HG02678 (cell line): ENCODE measurements at regions not wholly inside any gene's neighbourhood (a gene's known extent, or its start where the extent isn't known, plus 50 kb on each side); places are given as distances from the start of the nearest gene placed in this dataset.

ENCODE experiments used
- ATAC-seq: cut with Tn5 transposase; IDR thresholded peaks from one replicate; pipeline ENCODE4 v1.9.1; 2021; ENCODE audit warnings: mild to moderate bottlenecking, moderate library complexity; ENCODE audit not compliant: unreplicated experiment

GRCh38 chr4:144557404-144557803 is 88.6 kb upstream of the HHIP start:
- ATAC-seq = no peak

- no peak for ATAC-seq
Observed at GRCh38 chr4:144562019-144562705, 83.8 kb upstream of the HHIP start.

DNA sequence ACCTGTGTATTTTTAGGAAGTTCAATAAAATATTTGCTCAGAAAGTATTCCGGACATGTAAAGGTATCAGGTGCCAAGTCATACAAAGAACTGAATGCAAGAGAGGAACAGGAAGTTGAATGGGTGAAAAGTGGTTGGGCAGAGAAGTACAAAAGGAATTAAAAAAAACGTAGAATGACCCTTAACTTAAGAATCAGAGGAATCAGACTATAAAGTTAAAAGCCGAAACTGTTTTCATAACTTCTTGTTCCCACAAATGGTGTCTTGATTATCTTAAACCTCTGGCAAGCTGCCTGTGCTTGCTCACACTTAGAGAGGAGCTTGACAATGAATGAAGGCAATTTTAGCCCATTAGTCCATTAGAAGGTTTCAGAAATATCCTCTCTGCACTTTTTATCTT is 81.6 kb upstream of the HHIP start:
- ATAC-seq = no peak

DNA sequence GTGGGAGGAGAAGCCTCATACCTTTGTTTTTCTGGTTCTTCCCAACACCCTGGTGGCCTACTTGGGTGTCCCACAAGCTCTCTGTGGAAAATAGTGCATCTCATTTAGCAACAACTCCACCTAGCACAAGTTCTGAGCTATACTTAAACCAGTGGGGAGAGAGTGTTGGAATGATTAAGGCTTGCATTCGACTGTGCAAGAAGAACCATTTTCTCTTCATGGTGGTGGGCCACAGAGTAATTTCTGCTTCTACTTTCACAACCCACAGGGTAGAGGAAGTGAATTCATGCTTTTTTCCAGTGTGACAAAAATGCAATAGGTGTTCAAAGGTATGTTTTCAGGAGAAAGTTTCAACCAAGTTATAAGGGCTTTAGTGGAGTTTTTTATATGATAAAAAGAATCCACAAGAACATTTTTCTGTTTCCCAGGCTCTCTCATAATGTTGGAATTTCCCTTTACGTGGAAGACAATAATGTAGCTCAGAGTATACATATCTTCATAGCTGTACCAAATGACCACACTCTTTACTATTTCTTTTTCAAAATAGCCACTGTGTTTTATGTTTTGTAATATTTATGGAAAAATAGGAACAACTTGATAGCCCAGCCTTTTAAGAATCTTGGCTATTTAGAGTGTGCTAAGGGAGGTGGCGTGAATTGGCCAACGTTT is 80.3 kb upstream of the HHIP start:
- peak; percentile 57 for ATAC-seq

DNA sequence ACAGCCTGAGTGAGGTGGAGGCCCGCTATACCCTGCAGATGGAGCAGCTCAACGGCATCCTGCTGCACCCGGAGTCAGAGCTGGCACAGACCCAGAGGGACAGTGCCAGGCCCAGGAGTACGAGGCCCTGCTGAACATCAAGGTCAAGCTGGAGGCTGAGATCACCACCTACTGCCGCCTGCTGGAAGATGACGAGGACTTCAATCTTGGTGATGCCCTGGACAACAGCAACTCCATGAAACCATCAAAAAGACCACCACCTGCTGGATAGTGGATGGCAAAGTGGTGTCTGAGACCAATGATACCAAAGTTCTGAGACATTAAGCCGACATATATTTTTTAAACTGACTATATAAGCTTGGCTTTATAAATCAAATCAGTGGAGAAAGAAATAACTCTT is 73.3 kb upstream of the HHIP start:
- no peak for ATAC-seq

DNA sequence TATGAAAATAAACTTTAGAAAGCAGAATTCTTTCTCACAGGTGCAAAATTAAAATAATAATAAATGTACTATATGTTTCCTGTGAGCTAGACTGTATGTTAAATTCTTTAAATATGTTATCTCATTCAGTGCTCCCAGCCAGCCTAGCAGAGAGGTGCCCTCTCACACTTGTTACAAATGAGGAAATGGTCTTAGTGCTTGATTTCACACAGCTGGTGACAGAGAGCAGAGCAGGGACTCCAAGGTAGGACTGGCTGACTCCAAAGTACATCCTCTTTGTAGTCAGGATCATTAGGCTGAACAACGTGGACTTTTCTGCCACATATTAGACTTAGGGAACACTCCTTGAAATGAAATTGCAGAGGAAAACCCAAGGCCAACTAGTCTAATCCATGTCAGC is 72.0 kb upstream of the HHIP start:
- ATAC-seq = peak; percentile 70

GRCh38 chr4:144574509-144574908 is 71.4 kb upstream of the HHIP start:
- no peak for ATAC-seq

- peak; percentile 40 for ATAC-seq
Observed at GRCh38 chr4:144575181-144575580, 70.8 kb upstream of the HHIP start.

GRCh38 chr4:144578681-144579080 is 67.3 kb upstream of the HHIP start:
- ATAC-seq = no peak

GRCh38 chr4:144579411-144580030 is 66.4 kb upstream of the HHIP start:
- no peak for ATAC-seq

GRCh38 chr4:144580430-144580829 is 65.5 kb upstream of the HHIP start:
- ATAC-seq = no peak

DNA sequence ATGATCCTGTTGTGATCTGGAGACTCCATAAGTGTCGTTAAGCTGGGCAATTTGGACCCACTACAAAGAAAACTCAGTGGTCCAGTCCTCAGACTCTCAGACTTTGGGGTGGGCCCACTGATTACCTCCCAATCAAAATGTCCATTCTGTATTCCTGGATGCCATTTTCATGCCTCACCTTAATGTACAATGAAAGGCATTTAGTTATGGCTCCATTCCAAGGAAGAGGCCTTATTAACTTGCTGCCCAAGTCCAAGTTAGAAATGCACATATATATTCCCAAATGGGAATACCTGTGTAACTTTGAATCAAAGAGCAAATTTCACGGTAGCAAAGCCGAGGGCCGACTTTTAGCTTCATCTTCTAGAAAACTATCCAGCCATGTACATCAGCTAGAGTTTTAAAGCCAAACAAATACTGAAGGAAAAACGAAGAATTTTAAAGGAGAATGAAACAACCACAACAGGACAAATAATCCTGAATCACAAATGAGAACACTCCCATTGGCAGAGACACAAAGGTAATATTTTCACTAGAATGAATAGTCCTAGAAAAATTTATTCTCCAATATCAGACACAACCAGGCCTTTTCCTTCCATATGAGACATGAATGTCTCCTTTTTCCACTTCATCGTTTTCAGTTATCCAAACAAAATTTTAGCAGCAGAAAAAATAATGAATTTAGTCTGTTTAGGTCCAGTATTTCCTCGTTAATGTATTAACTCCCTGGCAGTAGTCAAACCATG is 63.7 kb upstream of the HHIP start:
- no peak for ATAC-seq

DNA sequence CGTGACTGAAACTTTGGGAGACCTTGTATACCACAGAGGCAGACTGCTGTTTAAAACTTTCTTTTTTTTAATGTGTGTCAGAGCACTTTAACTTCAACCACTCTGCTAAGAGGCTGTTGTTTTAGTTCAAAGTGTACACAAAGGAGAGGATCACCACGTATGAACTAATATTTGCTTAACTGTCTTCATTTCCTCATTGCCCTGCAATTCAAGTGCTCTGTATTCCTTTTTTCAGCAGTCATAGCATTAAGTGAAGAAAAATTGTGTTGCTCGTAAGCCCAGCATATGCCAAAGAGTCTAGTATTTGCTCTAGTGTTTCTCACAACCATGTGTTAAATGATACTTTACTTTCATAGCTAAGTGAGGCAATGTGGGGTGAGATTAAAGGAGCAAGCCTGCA is 63.0 kb upstream of the HHIP start:
- no peak for ATAC-seq

DNA sequence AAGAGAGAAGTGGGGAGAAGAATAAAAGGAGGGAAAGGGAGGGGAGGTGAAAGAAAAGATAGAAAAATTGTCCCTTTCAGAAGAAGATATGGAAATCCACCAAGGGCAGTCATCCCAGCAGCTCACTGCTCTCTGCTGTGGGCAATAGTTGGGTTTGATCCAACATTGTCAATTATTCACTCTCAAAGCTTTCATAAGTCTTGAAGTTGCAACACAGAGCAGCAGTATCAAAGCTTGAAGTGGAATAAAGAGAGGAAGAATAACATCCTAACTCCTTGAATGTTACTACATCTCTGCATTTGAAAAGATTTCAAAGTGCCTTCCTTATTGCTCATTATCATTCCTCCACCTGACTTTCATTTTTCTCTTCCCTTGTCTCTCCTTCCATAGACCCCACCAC is 62.3 kb upstream of the HHIP start:
- ATAC-seq = no peak

GRCh38 chr4:144584428-144584827 is 61.5 kb upstream of the HHIP start:
- no peak for ATAC-seq

- no peak for ATAC-seq
Observed at GRCh38 chr4:144589512-144589911, 56.4 kb upstream of the HHIP start.

- no peak for ATAC-seq
Observed at GRCh38 chr4:144590020-144590419, 55.9 kb upstream of the HHIP start.

DNA sequence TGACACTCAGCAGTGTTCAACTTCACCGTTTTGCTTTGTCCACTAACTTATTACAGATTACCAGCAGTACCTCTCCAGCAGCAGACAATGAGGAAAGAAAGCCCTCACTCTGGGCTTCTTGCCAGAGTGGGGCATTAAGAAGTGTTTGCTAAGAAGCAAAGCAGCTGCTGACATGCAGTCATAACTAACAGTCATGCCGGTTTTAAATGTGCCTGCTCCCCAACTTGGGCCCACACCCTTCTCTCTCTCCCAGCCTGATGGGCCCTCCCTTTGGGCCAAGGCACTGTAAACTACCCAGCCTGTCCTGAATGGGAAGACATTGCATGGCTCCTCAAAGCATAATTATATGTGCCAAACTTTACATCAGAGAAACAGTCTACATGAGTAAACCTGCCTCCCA is 54.6 kb upstream of the HHIP start:
- ATAC-seq = no peak

DNA sequence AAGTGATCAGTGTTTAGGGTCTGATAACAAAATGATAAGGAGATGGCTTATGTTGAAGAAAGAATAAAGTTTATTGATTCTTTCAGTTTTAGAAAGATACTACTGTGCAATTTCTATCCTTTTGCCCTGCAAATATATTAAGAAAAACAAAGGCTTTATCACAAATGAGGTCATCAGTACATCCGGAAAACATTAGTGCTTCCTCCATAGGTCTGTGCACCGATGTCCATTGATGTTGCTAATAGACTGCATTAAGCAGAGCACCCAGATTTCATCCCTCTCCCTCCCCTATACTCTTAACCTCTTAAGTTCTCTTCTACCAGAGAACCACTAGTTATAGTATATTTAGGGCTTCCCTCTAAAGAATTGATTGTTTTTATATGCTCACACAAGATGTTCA is 53.7 kb upstream of the HHIP start:
- ATAC-seq = no peak

- no peak for ATAC-seq
Observed at GRCh38 chr4:144594471-144594986, 51.4 kb upstream of the HHIP start.

DNA sequence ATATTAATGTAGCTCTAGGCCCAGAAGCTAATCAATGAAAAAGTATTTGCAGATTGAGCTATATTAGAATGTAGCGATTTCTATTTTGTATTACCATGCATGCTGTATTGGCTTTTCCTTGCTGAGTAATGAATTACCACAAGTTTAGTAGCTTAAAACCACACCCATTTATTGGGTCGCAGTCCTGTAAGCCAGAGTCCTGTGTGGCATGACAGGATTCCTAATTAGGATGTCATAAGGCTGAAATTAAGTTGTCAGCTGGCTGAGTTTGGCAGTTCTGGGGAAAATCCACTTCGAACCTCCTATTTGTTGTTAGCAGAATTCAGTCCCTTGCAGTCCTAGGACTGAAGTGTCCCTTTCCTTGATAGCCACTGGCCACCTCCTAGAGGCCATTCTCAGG is 50.3 kb upstream of the HHIP start:
- ATAC-seq = no peak
